NB4 (cell line): ENCODE measurements at regions not wholly inside any gene's neighbourhood (a gene's known extent, or its start where the extent isn't known, plus 50 kb on each side); places are given as distances from the start of the nearest gene placed in this dataset.

Source experiments
- CTCF ChIP-seq: IDR thresholded peaks from one replicate; pipeline ENCODE4 v1.5.1; 2012; ENCODE audit warnings: low read depth, low read length
- MYC ChIP-seq: IDR thresholded peaks from 2 replicates; pipeline ENCODE4 v1.6.1; 2011; ENCODE audit warnings: low read depth, low read length
- POLR2A ChIP-seq: IDR thresholded peaks from 2 replicates; pipeline ENCODE4 v1.6.1; 2011; ENCODE audit warnings: mild to moderate bottlenecking; ENCODE audit not compliant: insufficient read length; ENCODE audit errors: extremely low read depth

GRCh38 chr1:223479718-223480425 lies 86.7 kb downstream of the CCDC185 start:
- TF ChIP-seq POLR2A (no peak), CTCF (no peak), MYC (no peak)
